ENCODE measurements at regions not wholly inside any gene's neighbourhood (a gene's known extent, or its start where the extent isn't known, plus 50 kb on each side); places are given as distances from the start of the nearest gene placed in this dataset.

DNA sequence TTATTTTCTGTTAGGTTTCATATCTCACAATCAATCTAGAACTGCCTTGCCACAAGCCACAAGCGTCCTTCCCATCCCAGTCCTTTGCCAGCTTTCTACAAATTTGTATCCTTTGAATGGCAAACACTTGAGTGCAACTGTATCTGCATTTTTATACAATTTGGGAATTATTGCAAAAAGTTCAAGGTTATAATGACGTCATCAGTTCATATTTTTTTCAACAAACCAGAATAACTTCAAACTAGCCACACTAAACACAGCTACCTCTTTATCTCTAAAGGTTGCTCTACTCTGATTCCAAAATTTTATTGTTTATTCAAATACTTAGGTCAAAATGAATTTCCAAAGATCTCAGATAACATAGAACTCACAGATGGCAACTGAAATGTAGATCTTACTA is 877.1 kb downstream of the TMEM182 start:
- TF ChIP-seq POLR2A (IDR thresholded peaks at IDR 0.05; ENCODE audit: low read depth) (no peak), POLR2AphosphoS5 (IDR thresholded peaks at IDR 0.05) (no peak)
- TF ChIP-seq, protein P1, sequence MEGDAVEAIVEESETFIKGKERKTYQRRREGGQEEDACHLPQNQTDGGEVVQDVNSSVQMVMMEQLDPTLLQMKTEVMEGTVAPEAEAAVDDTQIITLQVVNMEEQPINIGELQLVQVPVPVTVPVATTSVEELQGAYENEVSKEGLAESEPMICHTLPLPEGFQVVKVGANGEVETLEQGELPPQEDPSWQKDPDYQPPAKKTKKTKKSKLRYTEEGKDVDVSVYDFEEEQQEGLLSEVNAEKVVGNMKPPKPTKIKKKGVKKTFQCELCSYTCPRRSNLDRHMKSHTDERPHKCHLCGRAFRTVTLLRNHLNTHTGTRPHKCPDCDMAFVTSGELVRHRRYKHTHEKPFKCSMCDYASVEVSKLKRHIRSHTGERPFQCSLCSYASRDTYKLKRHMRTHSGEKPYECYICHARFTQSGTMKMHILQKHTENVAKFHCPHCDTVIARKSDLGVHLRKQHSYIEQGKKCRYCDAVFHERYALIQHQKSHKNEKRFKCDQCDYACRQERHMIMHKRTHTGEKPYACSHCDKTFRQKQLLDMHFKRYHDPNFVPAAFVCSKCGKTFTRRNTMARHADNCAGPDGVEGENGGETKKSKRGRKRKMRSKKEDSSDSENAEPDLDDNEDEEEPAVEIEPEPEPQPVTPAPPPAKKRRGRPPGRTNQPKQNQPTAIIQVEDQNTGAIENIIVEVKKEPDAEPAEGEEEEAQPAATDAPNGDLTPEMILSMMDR (IDR thresholded peaks at IDR 0.05), result no peak
